Stimulated activated CD4-positive, alpha-beta T cell treated with anti-CD3 and anti-CD28 coated beads, TNF-alpha, amount 100 ng/mL, for 48 hours (primary cell): ENCODE measurements at regions not wholly inside any gene's neighbourhood (a gene's known extent, or its start where the extent isn't known, plus 50 kb on each side); places are given as distances from the start of the nearest gene placed in this dataset.
A peak's percentile ranks its signal among the peaks of the same experiment; 100 is the strongest.
"Not testable (repeated sequence)": the region's sequence is repeated elsewhere in the genome, so short reads cannot be mapped to it uniquely, and the experiment has no call there.

ENCODE experiments used
- DNase-seq, 3 donors: peaks; one replicate each; pipeline ENCODE4 v3.0.0-alpha.2; 2020; ENCODE audit warnings: low read depth in 3 of 3

DNA sequence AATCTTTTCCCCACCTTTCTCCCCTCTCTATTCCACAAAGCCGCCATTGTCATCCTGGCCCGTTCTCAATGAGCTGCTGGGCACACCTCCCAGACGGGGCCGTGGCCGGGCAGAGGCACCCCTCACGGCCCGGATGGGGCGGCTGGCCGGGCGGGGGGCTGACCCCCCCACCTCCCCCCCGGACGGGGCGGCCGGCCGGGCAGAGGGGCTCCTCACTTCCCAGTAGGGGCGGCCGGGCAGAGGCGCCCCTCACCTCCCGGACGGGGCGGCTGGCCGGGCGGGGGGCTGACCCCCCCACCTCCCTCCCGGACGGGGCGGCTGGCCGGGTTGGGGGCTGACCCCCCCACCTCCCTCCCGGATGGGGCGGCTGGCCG, 85.6 kb downstream of the OR2B2 start:
- not testable (repeated sequence) for DNase-seq

DNA sequence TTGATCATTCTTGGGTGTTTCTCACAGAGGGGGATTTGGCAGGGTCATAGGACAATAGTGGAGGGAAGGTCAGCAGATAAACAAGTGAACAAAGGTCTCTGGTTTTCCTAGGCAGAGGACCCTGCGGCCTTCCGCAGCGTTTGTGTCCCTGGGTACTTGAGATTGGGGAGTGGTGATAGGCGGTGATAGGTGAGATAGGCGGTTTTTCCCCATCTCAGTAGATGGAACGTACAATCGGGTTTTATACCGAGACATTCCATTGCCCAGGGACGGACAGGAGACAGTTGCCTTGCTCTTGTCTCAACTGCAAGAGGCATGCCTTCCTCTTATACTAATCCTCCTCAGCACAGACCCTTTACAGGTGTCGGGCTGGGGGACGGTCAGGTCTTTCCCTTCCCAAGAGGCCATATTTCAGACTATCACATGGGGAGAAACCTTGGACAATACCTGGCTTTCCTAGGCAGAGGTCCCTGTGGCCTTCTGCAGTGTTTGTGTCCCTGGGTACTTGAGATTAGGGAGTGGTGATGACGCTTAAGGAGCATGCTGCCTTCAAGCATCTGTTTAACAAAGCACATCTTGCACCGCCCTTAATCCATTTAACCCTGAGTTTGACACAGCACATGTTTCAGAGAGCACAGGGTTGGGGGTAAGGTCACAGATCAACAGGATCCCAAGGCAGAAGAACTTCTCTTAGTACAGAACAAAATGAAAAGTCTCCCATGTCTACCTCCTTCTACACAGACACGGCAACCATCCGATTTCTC, 86.2 kb downstream of the OR2B2 start:
- DNase-seq, result not testable (repeated sequence)

DNA sequence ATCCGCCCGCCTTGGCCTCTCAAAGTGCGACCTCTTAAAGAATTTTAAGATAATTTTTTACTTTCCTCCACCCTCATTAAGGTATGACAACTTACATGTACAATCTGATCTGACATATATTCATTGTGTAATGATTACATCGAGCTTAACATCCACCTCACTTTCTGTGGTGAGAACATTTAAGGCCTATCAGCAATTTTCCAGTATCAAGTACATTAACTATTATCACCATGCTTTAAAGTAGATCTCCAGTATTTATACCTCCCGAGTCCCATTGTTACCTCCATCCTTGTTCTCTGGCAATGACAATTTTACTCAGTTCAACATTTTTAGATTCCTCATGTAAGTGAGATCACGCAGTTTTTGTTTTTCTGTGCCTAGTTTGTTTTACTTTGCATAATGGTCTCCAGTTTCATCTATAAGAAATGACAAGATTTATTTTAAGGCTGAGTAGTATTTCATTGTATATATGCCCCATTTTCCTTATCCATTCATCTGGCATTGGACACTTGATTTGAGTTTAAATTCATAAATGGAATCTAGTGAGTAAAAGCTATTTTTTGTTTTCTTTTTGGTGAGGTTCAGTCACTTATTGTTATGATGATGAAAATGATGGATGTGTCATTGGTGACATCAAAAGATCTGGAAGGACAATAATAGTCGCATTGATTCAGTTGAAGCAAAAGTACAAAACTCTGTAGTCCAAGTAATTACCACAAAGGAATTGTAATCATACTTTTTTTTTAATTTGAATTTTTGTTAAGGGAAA, 87.0 kb downstream of the OR2B2 start:
- no peak for DNase-seq

DNA sequence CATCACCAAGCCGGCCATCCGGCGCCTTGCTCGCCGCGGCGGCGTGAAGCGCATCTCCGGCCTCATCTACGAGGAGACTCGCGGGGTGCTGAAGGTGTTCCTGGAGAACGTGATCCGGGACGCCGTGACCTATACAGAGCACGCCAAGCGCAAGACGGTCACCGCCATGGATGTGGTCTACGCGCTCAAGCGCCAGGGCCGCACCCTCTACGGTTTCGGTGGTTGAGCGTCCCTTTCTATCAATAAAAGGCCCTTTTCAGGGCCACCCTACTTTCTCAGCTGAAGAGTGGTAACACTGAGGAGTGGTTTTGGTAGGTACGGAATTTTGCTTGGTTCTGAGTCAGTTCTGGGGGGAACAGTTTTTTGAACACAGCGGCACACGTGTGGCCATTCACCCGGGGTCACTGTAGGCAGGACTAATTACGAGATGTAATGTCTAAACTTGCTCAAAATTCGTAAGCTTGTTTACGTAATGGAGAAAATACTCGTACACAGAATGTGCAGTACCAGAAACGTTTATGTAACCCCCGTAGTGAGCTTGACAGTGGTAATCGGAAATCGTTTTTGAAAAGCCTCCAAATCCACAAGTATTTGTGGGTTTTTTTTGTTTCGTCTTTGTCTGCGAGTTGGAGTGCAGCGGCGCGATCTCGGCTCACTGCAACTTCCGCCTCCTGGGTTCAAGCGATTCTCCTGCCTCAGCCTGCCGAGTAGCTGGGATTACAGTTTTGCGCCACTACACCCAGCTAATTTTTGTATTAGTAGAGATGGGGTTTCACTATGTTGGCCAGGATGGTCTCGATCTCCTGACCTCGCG, 87.8 kb downstream of the OR2B2 start:
- not testable (repeated sequence) for DNase-seq

DNA sequence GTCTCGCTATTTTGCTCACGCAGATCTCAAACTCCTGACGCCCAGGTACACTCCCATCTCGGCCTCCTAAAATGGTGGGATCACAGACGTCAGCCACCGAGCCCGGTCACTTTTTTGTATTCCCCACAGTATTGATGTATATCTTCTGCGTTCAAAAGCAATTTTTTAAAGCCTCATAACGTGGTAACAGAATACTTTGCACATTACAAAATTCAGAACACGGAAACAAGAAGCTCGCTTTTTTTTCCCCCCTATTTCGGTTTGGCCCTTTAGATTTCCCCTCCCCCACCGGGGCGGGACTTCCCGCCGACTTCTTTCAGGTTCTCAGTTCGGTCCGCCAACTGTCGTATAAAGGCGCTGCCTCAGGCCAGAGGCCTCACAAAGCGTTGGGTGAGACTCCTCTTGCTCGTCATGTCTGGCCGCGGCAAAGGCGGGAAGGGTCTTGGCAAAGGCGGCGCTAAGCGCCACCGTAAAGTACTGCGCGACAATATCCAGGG, 88.4 kb downstream of the OR2B2 start:
- DNase-seq, result peak in 2 of 3 donors; percentile 45 to 54

DNA sequence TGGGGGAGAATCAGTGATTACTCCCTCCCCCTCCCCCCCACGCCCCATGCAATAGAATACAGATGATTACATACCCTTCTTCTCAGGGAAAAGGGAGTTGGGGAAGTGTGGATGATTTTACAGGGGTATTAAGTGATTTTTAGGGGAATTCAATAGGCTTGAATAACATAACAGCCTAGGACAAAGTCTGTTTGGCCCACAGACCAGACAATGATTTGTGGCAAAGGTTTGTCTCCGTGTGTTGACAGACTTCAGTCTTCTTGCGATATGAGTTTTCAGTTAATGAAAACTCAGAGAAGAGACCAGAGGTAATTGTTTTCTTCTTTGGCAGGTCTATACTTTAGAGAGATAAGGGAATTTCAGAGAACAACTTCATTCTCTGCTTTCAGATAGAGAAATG, 95.3 kb downstream of the OR2B2 start:
- DNase-seq, result no peak

DNA sequence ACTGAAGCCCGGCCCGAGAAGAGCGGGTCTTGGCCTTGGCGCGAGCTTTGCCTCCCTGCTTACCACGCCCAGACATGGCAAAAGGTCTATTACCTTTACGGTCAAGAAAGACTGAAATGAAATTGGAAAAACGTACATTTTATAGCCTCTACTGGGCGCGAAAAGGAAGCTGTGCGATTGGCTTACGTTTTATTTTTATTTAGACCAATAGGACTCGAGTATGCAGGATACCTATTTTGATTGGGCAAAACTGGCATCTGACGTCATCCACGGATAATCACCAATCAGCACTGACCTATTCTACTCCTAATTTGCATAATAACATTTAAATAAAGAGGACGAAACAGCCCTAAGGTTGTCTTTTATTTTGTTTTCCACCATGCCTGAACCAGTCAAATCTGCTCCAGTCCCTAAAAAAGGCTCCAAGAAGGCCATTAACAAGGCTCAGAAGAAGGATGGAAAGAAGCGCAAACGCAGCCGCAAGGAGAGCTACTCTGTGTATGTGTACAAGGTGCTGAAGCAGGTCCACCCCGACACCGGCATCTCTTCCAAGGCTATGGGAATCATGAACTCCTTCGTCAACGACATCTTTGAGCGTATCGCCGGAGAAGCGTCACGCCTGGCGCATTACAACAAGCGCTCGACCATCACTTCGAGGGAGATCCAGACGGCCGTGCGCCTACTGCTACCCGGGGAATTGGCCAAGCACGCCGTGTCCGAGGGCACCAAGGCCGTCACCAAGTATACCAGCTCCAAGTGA, 97.4 kb downstream of the OR2B2 start:
- peak in 2 of 3 donors; percentile 61 to 68 for DNase-seq

DNA sequence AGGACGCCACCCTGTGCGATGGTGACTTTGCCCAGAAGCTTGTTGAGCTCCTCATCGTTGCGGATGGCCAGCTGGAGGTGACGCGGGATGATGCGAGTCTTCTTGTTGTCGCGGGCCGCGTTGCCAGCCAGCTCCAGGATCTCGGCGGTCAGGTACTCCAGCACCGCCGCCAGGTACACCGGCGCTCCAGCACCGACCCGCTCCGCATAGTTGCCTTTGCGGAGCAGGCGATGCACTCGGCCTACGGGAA, 97.9 kb downstream of the OR2B2 start:
- DNase-seq, result not testable (repeated sequence)

DNA sequence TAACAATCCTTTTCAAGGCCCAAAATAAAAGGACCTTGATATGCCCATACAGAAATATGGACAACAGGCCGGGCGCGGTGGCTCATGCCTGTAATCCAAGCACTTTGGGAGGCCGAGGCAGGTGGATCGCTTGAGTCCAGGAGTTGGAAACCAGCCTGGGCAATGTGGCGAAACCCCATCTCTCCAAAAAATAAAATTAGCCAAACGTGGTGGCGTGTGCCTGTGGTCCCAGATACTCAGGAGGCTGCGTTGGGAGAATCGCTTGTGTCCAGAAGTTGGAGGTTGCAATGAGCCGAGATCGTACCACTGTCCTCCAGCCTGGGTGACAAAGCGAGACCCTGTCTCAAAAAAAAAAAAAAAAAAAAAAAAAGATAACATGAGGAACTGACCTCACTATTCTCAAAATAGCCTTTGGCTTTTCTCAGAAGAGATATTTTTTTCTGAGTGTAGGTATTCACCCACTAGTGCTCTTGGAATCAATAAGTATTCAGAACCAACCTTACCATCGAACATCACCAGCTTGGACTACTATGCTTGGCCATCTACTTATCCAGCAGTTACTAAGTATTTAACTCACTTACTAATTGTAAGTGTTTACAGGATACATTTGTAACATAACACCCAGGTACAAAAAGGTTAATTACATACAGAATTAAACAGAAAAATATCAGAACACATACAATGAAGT, 99.2 kb downstream of the OR2B2 start:
- DNase-seq, result no peak

DNA sequence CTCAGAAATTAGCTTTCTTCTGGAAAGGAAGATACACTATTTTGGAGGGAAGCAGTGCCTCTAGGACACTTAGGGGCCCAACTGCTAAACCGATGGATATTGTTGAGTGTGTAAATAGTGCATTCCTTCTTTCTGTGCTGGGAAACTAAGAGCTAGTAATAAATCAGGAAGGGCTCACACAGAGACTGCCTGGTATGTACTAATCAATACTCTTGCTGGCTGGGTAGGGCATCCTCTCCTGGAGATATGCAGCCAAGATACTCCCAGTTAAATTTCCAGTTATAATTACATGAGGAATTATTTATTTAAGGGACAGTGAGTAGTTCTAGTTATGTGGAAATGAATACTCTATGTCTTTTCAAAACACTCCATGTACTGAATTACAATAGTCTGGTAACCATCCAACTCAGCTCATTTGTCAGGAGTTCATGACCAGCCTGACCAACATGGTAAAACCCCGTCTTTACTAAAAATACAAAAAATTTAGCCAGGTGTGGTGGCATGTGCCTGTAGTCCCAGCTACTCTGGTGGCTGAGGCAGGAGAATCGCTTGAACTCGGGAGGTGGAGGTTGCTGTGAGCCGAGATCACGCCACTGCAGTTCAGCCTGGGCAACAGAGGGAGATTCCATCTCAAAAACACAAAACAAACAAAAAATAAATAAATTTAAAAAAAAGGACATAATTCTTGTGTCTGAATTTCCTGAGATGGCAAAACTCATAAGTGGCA, 100.0 kb downstream of the OR2B2 start:
- no peak for DNase-seq

DNA sequence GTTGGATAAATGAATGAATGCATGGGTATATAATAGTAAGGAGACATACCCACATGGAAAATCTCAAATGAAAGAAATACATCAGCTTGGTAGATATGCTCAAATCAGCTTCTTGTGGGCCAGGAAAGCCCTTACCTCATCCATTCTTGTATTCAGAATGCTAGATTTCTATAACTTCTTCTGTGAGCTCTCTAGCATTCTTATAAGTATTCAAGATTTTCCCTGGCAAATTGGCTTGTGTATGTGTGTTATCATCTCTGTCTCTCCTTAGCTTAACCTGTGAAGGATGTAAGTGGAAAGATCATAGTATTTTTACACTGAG, 100.8 kb downstream of the OR2B2 start:
- no peak for DNase-seq

DNA sequence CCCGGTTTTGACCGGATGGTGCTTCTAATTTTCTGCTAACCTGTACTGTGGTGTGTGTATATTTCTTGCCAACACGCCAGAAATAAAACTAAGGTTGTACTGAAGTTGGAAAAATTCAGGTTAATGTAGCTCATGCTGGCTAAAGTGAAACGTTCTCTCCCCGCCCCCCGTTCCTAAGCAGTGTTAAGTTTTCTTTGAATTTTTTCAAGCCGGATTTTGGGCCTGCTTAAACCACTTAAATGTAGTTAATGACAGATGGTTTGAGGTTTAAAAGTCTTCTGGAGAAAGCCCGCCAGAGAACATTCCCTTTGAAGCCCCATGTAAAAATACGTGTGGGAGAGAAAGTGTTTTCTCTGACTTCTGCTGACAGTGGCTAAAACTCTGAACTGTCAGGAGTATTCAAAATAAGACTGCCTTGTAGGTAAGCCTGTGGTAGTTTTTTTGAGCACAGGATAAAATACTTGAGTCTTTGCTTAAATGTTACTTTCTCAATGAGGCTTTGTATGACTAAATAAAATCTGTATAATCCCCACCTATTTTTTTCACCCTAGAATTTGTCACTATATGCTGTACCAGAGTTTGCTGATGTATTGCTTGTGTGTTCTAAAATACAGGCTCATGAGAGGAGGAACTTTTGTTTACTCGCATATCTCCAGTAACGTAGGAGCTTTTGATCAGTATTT, 101.3 kb downstream of the OR2B2 start:
- DNase-seq, result no peak

DNA sequence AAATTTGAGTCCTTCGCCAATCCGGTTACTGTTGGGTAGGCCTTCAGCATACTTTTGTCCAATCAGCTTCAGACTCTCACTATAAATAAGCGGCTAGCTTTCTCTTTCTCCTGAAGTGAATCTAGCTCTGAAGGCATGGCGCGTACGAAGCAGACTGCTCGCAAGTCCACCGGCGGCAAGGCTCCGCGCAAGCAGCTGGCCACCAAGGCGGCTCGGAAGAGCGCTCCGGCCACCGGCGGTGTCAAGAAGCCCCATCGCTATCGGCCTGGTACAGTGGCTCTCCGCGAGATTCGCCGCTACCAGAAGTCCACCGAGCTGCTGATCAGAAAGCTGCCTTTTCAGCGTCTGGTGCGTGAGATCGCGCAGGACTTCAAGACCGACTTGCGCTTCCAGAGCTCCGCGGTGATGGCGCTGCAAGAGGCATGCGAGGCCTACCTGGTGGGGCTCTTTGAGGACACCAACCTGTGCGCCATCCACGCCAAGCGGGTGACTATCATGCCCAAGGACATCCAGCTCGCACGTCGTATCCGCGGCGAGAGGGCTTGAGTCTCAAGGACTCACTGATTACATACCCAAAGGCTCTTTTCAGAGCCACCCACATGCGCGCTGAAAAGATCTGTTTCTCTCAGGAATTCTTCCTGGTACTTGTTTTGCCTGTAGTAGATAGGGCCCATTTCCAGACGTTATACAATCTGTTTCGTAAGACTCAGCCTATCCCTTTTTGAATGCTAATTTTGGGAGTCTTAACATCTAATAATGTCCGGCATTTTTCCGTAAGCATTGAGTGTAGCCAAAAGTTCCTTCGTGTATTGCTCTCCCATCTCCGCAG, 102.0 kb downstream of the OR2B2 start:
- DNase-seq, result peak in 2 of 3 donors; percentile 43 to 60

DNA sequence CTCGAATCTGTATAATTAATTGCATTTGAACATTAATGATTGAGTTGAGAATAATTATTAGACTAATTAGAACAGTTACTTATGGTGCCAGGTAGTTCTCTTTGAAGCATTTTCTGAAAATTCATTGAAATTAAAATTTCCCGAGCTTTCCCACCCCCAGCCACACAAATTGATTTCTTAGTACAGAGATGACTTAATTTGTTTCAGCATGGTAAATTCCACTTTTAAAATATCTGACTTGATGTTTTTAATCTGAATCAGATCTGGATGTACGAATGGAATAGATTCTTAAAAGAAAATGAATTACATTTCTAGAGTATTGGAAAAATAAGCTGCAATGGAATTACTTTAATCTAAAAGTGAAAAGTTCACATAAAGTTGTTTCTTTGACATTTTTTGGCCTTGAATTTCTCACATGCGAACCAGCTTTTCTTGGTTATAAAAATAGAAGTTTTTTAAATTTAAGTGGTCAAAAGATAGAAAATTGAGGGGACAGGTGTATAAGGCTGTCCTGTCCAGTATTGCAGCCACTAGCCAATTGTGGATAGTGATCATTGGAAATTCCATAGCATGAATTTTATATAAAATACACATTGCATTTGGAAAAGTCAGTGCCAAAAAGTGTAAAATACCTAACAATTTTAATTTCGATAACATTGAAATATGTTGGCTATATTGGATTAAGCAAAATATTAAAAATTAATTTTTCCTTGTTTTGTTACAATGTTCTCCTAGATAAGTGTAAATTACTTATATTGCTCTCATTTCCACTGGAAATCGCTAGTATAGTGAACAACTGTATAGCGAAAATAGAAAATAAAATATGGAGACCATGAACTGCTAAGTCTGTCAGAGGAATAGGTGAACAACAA, 102.9 kb downstream of the OR2B2 start:
- DNase-seq, result no peak

DNA sequence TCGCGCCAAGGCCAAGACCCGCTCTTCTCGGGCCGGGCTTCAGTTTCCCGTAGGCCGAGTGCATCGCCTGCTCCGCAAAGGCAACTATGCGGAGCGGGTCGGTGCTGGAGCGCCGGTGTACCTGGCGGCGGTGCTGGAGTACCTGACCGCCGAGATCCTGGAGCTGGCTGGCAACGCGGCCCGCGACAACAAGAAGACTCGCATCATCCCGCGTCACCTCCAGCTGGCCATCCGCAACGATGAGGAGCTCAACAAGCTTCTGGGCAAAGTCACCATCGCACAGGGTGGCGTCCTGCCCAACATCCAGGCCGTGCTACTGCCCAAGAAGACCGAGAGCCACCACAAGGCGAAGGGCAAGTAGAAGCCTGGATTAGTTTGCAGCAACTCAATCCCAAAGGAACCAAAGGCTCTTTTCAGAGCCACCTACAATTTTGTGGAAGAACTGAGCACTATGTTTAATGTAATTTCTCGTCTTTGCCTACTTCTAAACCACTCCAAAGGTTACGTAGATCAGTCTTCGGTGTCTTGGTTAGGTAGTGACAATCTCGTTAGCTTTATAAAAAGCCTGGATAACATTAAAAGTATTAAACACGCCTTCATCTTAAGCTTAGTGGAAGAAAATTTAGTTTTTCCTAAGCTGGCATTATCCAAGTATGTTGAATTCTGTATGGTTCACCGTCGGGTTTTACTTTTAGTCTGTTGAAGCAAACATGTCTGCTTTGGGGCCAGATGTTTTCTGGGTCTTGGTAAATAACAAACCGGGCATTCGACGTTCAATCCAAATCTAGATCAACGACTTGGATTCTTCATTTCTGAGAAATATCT, 103.7 kb downstream of the OR2B2 start:
- DNase-seq, result not testable (repeated sequence)

DNA sequence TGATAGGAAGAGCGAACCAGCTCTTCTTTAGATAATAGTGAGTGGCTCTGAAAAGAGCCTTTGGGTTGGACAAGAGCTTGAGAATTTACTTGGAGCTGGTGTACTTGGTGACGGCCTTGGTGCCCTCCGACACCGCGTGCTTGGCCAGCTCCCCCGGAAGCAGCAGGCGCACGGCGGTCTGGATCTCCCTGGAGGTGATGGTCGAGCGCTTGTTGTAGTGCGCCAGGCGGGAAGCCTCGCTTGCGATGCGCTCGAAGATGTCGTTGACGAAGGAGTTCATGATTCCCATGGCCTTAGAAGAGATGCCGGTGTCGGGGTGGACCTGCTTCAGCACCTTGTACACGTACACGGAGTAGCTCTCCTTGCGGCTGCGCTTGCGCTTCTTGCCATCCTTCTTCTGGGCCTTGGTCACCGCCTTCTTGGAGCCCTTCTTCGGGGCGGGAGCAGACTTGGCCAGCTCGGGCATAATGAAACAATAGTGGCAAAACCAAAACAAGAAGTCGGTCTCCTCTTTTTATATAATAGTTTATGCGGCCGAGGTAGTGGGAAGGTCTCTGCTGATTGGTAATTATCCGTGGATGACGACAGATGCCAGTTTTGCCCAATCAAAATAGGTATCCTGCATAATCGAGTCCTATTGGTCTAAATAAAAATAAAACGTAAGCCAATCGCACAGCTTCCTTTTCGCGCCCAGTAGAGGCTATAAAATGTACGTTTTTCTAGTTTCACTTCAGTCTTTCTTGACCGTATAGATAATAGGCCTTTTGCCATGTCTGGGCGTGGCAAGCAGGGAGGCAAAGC, 104.6 kb downstream of the OR2B2 start:
- DNase-seq, result peak in 2 of 3 donors; percentile 51 to 61
